Stimulated activated CD4-positive, alpha-beta T cell treated with anti-CD3 and anti-CD28 coated beads, Interleukin-12 subunit alpha, Interleukin-12 subunit beta, amount 100 ng/mL, for 4 hours (primary cell): ENCODE measurements at regions not wholly inside any gene's neighbourhood (a gene's known extent, or its start where the extent isn't known, plus 50 kb on each side); places are given as distances from the start of the nearest gene placed in this dataset.

ENCODE experiments used
- DNase-seq: peaks from one replicate; pipeline ENCODE4 v3.0.0-alpha.2; 2020

- no peak for DNase-seq
Measured at GRCh38 chr14:101221549-101222160, 318.1 kb upstream of the RTL1 start.

- no peak for DNase-seq
Measured at GRCh38 chr14:101222362-101223070, 319.0 kb upstream of the RTL1 start.

DNA sequence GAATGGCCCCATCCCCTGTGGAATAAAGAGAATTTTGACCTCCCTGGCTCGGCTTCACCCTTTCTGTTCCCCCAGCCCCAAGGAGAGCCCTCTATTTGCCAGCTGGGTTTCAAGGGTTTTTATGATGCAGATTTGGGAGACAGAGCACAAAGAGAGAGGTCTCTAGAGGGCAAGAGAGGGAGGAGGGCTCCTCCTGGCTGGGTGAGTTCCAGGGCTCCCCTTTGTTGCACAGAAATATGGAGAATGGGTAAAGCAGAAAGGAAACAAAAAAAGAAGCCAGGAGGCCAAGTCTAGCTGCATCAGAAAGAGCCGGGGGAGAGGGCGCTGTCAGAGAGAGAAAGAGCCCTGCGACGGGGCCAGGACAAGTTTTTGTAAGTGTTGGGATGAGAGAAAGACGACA lies 319.6 kb upstream of the RTL1 start:
- DNase-seq = no peak

- no peak for DNase-seq
Measured at GRCh38 chr14:101223561-101224162, 320.1 kb upstream of the RTL1 start.

GRCh38 chr14:101224356-101225156 lies 321.0 kb upstream of the RTL1 start:
- no peak for DNase-seq

DNA sequence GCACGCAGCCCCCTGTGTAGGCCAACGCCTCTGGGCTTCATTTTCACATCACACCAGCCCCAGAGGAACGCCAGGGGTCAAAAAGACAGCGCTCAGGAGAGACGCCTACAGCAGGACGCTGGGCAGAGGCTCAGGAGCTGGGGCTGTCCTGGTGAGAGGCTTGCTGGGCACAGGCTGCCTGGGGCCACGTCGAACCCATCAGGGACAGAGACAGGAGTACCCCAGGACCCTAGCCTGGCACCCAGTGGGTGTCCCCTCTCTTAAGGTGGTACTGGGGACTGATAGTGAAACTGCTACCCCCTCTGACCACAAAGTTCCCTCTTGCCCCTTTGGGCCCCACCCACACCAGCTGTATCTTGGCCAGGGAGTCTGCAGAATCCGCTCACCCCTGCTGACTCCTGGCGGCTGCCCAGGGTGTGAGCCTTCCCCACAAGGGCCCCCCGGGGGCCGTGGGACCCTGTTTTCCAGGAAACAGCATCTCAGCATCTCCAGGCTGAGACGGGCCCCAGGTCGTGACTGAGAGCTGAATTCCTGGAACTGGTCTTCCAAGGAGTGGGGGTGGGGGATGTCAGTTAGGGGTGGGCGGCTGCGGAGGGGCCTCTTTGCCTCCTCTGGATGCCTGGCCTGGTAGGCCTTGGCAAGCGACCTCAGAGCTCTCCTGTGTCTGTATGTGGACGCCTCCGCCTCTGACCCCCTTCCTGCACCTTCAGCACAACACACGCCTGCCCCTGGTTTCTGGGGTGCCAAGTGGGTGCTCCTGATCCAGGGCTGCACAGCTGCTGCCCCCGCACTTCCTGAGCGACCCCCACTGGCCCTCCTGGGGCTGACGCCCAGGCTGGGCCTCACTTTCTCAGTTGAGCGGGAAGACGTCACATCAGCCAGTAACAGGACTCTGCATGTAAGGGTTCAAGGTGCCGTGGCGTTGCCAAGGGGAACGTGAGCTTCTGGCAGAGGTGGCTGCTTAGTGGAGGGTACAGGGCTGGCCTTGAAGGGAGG lies 321.9 kb upstream of the RTL1 start:
- no peak for DNase-seq

GRCh38 chr14:101226265-101226602 lies 322.7 kb upstream of the RTL1 start:
- DNase-seq = no peak

- DNase-seq = no peak
Measured at GRCh38 chr14:101226603-101227425, 323.3 kb upstream of the RTL1 start.

DNA sequence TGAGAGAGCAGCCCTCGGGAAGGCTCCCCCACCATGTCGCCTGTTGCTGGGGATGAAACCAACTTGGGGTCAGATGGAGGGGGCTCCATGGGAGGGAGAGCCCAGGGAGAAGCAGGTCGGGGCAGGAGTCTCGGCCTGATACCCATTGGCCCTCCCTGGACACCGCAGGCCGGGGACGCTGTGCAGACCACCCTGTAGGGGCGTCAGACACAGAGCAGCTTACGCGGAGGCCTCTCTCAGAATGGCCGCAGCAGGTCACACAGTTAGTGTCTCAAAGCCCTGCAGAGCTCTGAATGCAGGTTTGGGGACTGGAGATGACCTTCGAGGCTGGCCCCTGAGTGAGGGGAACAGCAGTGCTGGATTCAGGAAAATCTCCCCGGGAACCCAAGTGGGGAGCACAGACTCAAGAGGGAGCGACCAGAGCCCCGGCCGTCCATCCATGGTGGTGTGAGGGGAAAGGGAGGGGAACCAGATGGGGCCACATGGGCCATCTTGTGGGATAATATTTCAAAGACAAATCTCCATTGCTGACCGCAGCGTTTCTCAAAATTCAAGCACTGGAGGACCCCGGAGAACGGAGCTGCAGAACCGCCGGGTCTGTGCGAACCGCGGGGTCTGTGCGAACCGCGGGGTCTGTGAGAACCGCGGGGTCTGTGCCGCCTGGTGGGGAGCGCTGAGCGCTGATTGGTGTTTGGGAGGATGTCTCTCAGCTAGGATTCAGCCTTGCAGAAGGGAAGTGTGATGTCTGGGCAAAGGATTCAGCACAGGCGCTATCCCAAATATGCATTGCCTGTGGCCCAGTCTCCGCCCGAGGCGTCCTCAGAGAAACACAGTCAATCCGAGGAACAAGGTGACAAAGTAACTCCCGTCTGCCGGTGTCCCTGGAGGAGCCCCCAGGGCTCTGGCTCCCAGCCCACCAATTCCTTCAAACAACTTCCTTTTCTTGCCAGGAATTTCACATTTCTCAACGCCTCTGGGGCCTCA lies 324.4 kb upstream of the RTL1 start:
- DNase-seq = no peak

DNA sequence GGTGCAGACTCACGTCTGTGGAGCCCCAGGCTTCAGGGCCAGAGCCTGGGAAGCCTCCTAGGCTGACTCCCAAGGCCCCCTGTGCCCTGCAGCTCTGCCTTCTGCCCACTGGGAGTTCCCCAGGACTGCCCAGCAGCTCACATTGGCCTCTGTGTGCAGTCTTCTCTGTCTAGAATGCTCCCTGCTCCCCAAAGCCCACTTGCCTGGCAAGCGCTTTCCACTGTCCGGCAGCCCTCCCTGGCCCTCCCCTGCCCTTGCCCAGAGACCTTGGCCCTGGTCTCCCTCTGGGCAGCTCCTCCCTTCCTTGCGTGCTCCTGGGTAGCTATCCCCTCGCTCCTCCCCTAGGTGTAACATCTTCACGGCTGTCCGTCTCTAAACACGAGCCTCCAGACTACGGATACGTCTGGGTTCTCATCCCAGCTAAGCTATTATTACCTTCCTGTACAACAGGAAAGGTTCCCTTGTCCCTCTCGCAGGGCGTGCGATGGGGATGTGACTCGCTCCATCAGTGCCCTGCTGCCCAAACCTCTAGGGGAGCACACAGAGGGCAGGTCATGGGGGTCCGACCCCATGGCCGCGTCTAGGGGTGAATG lies 325.5 kb upstream of the RTL1 start:
- DNase-seq = no peak

GRCh38 chr14:101229666-101230065 lies 326.1 kb upstream of the RTL1 start:
- no peak for DNase-seq

GRCh38 chr14:101230161-101230850 lies 326.8 kb upstream of the RTL1 start:
- DNase-seq = no peak

DNA sequence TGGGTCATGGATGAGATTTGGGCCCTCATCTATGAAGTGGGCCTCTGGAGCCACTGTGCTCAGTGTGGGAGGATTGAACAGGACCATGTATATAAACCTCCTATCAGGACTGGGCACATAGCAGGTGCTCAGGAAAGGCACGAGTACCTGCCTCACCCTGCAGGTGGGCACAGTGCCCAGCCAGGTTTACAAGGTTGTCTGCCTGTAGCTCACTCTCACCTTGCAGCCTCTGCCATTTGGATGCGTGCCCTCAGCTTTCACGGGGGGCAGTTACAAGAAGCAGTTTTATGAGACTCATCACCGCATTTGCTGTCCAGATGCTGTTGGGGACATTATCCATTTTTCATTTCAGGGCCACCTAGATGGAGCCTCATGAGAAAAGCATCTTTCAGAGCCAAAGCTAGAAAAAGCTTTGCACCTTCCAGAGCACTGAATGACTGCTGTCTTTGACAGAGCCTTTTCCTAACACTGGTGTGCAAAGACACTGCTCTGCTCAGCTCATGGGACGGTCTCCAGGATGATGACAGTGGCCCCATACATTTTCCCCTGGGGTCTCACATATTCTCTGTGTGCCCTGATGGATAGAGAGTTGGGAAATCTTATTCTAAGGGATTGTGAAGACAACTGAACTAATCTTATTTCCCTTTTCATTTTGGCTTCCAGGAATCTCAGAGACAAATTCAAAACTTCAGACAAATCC lies 327.5 kb upstream of the RTL1 start:
- no peak for DNase-seq

GRCh38 chr14:101231828-101232227 lies 328.3 kb upstream of the RTL1 start:
- DNase-seq = no peak

- DNase-seq = no peak
Measured at GRCh38 chr14:101232340-101233020, 328.8 kb upstream of the DIO3 start.

DNA sequence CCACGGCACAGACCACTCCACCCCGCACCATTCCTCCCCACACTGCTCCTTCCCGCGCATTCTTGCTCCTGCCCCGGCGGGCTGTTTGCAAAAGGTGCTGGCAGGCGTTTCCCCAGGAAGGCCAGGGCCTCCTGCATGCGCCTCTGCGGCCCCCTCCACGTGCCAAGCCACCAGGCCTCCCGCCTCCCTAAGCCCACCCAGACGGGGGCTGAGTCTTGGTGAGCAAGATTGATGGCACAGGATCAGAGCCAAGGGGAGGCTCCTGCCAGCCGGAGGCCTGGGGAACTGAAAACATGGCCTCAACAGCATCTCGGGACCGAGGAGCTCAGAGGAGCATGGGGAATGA lies 328.3 kb upstream of the DIO3 start:
- DNase-seq = no peak

GRCh38 chr14:101233391-101233790 lies 327.9 kb upstream of the DIO3 start:
- no peak for DNase-seq

DNA sequence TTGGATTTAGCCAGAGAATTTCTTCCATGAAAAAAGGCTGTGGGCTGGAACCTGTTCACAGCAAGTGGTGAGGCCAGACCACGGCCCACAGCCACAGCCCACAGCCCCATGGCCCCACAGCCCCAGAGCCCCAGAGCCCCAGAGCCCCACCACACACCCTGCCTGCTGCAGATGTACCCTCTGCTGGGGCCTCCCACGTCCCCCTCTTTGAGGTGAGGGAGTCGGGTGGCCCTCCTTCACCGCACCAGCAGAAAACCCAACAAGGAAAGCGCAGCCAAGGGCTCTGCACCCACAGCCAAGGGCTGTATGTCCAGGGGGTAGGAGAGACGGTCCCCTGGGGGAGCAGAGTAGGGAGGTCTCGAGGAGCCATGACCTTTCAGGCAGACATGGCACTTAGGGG lies 327.5 kb upstream of the DIO3 start:
- DNase-seq = no peak
